Activated CD8-positive, alpha-beta T cell treated with anti-CD3 and anti-CD28 coated beads for 36 hours (primary cell): ENCODE measurements at regions not wholly inside any gene's neighbourhood (a gene's known extent, or its start where the extent isn't known, plus 50 kb on each side); places are given as distances from the start of the nearest gene placed in this dataset.

ENCODE experiments used
- ATAC-seq: fragments of 200-7000 bp; cut with Tn5 transposase; one replicate; pipeline ENCODE4 v1.10.0; 2021; ENCODE audit warnings: mild to moderate bottlenecking, moderate library complexity
- CTCF ChIA-PET: fragments of 350-600 bp; sonication (Branson Sonifier 250); formaldehyde crosslinking; loops from one replicate; lab custom pipeline; 2021; ENCODE audit warnings: antibody characterized with exemption; lab: Charles Lee
- POLR2A ChIA-PET: fragments of 350-600 bp; sonication (Branson Sonifier 250); formaldehyde crosslinking; loops from one replicate; lab custom pipeline; 2021; ENCODE audit warnings: antibody characterized with exemption; lab: Charles Lee
- DNase-seq: peaks from one replicate; pipeline ENCODE4 v3.0.0-alpha.2; 2020
- H3K27ac Mint-ChIP-seq: one replicate; pipeline ENCODE4 v1.8.0; 2021; ENCODE audit warnings: mild to moderate bottlenecking, mixed read lengths
- H3K27me3 Mint-ChIP-seq: one replicate; pipeline ENCODE4 v1.8.0; 2021; ENCODE audit warnings: mixed read lengths
- H3K36me3 Mint-ChIP-seq: one replicate; pipeline ENCODE4 v1.8.0; 2021; ENCODE audit warnings: low read depth, mixed read lengths
- H3K4me1 Mint-ChIP-seq: one replicate; pipeline ENCODE4 v1.8.0; 2021; ENCODE audit warnings: low read depth, mixed read lengths
- H3K4me3 Mint-ChIP-seq: one replicate; pipeline ENCODE4 v1.8.0; 2021; ENCODE audit warnings: mild to moderate bottlenecking, moderate library complexity, mixed read lengths
- H3K9me3 Mint-ChIP-seq: one replicate; pipeline ENCODE4 v1.8.0; 2021; ENCODE audit warnings: mixed read lengths
- intact Hi-C: fragments of 100-400 bp; cut with micrococcal nuclease; formaldehyde crosslinking; loops from one replicate; pipeline ENCODE4 v1.10.0; 2022
- TF ChIP-seq, protein P1 (sequence below): fragments of 200-600 bp; IDR thresholded peaks from one replicate; pipeline ENCODE4 v1.8.0; 2022; ENCODE audit warnings: antibody characterized with exemption, mild to moderate bottlenecking

DNA sequence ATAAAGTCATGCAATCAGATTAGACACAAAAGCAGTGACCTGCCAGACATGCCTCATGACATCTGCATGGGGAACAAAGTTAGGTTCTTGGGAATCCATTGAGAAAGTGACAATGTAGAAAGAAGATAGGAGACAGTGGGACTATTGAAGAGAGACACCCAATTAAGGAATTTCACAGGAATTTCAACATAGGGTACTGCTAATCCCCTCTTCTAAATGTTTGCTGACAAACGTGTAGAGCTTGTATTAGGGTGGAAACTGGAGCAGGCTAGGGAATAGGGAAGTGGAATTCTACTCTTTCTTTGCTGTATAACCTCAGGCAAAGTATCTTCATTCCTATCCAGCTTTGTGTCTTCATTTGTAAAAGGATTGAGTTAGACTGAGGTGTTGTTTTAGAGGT lies 409.4 kb upstream of the SASH1 start:
- Mint-ChIP-seq H3K27ac (no peak overlapping the region), H3K4me3 (no peak overlapping the region), H3K36me3 (no peaks in the 10 kb centered on the region), H3K27me3 (no peaks in the 10 kb centered on the region), H3K9me3 (peaks cover 6% of the 10 kb centered on the region), H3K4me1 (no peaks in the 10 kb centered on the region)
- CTCF ChIA-PET, result no interaction called here
- TF ChIP-seq, protein P1, sequence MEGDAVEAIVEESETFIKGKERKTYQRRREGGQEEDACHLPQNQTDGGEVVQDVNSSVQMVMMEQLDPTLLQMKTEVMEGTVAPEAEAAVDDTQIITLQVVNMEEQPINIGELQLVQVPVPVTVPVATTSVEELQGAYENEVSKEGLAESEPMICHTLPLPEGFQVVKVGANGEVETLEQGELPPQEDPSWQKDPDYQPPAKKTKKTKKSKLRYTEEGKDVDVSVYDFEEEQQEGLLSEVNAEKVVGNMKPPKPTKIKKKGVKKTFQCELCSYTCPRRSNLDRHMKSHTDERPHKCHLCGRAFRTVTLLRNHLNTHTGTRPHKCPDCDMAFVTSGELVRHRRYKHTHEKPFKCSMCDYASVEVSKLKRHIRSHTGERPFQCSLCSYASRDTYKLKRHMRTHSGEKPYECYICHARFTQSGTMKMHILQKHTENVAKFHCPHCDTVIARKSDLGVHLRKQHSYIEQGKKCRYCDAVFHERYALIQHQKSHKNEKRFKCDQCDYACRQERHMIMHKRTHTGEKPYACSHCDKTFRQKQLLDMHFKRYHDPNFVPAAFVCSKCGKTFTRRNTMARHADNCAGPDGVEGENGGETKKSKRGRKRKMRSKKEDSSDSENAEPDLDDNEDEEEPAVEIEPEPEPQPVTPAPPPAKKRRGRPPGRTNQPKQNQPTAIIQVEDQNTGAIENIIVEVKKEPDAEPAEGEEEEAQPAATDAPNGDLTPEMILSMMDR, result no peak
- POLR2A ChIA-PET, result no interaction called here
- no peak for DNase-seq
- no peak for ATAC-seq
- intact Hi-C loops, result no loop called here

DNA sequence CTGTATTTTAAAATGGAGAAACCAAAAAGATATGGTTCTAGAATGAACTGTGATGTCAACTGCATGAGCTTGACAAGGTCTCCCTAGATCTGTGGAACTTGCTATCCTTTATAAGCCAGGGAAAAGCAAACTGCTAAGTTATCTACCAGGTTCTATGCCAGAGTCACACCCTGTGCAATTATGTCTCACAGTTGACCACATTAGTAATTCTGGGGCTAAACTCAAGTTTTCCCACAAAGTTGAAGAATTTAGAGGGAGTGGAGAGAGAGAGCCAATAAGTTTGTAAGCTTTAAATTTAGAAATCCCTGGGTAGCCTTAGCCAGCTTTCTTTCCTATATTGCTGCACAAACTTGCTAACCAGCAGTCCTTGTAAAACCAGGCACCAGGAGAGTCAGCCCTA lies 407.0 kb upstream of the SASH1 start:
- H3K36me3 Mint-ChIP-seq, result no peaks in the 10 kb centered on the region
- CTCF ChIA-PET, result no interaction called here

DNA sequence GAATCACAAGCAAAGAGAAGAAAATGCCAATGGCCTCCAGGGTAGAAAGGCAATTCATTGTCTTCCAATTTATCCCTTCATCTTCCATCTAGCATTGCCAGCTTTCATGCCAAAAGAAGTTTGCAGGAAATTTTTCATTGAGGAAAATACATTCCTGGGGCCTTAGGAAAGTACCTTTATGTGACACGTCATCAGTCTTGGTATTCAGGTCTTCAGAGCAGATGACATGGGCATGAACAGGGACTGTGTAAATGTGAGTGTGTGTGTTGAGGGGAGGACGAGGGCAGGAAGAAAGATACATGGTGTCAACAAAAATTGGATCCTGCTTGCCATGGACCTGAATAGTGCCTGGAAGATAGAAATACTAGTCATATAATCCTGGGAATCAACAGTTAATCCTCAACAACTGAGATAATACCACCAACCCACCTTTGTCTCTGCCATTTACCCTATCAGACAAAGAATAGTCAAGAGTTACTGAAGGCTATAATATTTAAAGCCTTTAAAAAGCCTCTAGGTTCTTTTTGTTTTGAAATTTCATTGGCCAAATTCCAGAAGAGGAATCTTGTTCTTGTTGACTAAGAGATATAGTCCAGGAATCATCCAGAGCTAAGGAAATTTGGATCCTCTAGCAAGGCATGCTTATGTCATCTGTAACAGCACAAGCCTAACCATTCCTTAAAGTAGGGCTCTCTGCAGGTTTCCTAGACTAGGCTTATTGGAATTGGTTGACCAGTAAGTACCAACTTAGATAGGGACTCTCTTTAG lies 405.8 kb upstream of the SASH1 start:
- no peak for DNase-seq
- ChIA-PET POLR2A (no interaction called here), CTCF (no interaction called here)
- Mint-ChIP-seq H3K4me3 (no peak overlapping the region), H3K36me3 (no peaks in the 10 kb centered on the region), H3K4me1 (no peaks in the 10 kb centered on the region), H3K27ac (no peak overlapping the region), H3K9me3 (no peaks in the 10 kb centered on the region), H3K27me3 (no peaks in the 10 kb centered on the region)
- TF ChIP-seq, protein P1, result no peak
- intact Hi-C loops, result no loop called here
- no peak for ATAC-seq

More for the DNA sequence above, 407.0 kb upstream of the SASH1 start:
- Mint-ChIP-seq H3K4me1 (no peaks in the 10 kb centered on the region), H3K9me3 (no peaks in the 10 kb centered on the region), H3K27ac (no peak overlapping the region), H3K4me3 (no peak overlapping the region), H3K27me3 (no peaks in the 10 kb centered on the region)
- POLR2A ChIA-PET, result no interaction called here
- ATAC-seq, result no peak
- DNase-seq, result no peak
- intact Hi-C loops, result no loop called here
- TF ChIP-seq, protein P1, result no peak

DNA sequence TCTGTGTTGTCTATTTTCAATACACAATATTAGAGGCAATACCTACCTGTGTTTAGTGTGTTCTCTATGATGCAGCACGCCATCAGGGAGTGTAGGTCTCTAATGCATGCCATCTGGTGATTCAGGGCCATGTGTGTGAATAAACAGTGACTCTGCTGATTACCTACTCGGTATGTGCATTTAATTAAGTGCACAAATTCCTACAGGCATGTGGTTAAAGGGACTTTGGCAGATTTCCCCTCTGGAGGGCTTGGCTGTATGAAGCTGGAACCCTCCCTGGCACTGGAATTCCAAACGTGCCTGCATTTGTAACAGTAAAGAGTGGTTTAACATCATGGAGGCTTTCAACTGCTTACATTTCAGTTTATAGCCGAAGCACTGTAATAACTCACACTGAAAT lies 401.5 kb upstream of the SASH1 start:
- DNase-seq (no peak), ATAC-seq (no peak)
- no peak overlapping the region for H3K4me3 Mint-ChIP-seq
- H3K9me3 Mint-ChIP-seq, result peaks cover 4% of the 10 kb centered on the region
- ChIA-PET CTCF (no interaction called here), POLR2A (no interaction called here)
- TF ChIP-seq, protein P1, result no peak
- H3K27ac Mint-ChIP-seq, result no peak overlapping the region
- no peaks in the 10 kb centered on the region for H3K4me1 Mint-ChIP-seq
- no peaks in the 10 kb centered on the region for H3K27me3 Mint-ChIP-seq
- no peaks in the 10 kb centered on the region for H3K36me3 Mint-ChIP-seq
- intact Hi-C loops, result no loop called here

DNA sequence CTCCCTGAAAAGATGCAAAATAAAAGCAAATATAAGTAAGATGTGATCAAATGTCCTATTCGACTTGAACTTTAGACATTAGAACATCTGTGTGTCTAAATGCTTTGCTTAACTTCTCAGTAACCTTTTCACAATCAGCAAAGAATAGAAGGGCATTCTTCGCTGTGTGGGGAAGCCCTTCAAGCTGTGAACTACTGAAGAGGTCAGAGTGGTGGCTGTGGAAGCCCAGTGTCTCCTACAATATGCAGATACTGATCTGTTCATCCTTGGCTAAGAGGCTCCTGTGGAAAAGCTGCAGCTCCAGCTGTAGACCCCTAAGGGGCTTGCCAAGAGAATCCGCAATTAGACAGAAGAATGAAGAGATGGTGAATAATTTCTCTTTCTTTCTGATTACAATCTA lies 400.3 kb upstream of the SASH1 start:
- peaks cover 4% of the 10 kb centered on the region for H3K9me3 Mint-ChIP-seq
- DNase-seq (no peak), ATAC-seq (no peak)
- no peak overlapping the region for H3K27ac Mint-ChIP-seq
- H3K36me3 Mint-ChIP-seq, result no peaks in the 10 kb centered on the region
- CTCF ChIA-PET, result no interaction called here
- H3K4me1 Mint-ChIP-seq, result no peaks in the 10 kb centered on the region
- POLR2A ChIA-PET, result no interaction called here
- TF ChIP-seq, protein P1, result no peak
- intact Hi-C loops, result no loop called here
- H3K4me3 Mint-ChIP-seq, result no peak overlapping the region
- H3K27me3 Mint-ChIP-seq, result no peaks in the 10 kb centered on the region
